Panc1 (cell line): ENCODE measurements at regions not wholly inside any gene's neighbourhood (a gene's known extent, or its start where the extent isn't known, plus 50 kb on each side); places are given as distances from the start of the nearest gene placed in this dataset.

ENCODE experiments used
- ATAC-seq: fragments of 200-7000 bp; cut with Tn5 transposase; 2 replicates; pipeline ENCODE4 v1.9.1; 2020; ENCODE audit warnings: mild to moderate bottlenecking, moderate library complexity
- BruUV-seq: library from RNA; stranded (reverse); fragments of 400-500 nt; replicated peaks from 2 replicates; lab custom pipeline; 2021; lab: Mats Ljungman, UMichigan
- CTCF ChIA-PET: fragments of 300-600 bp; sonication (Branson Sonifier 250); formaldehyde crosslinking; loops from one replicate; lab custom pipeline; 2022; ENCODE audit warnings: antibody characterized with exemption; lab: Charles Lee
- POLR2A ChIA-PET: fragments of 300-600 bp; sonication (Branson Sonifier 250); formaldehyde crosslinking; loops from one replicate; lab custom pipeline; 2022; ENCODE audit warnings: antibody characterized with exemption; lab: Charles Lee
- DNase-seq: peaks from one replicate; pipeline ENCODE4 v3.0.0-alpha.2; 2010; ENCODE audit warnings: low read depth, low spot score
- H3K27ac ChIP-seq: 2 replicates; pipeline ENCODE4 v1.5.1; 2011; ENCODE audit warnings: mild to moderate bottlenecking, low read length, inconsistent platforms
- H3K27me3 ChIP-seq: fragments of 200-500 bp; sonication (Bioruptor generic); 2 replicates; pipeline ENCODE4 v1.6.0; 2014; ENCODE audit warnings: low read length, inconsistent platforms; ENCODE audit not compliant: control insufficient read depth, insufficient read depth
- H3K36me3 ChIP-seq: fragments of 200-500 bp; sonication (Bioruptor generic); 2 replicates; pipeline ENCODE4 v1.5.1; 2014; ENCODE audit warnings: inconsistent platforms, mild to moderate bottlenecking, low read length, moderate library complexity; ENCODE audit not compliant: control insufficient read depth, insufficient read depth
- H3K4me1 ChIP-seq: 2 replicates; pipeline ENCODE4 v1.5.1; 2011; ENCODE audit warnings: inconsistent platforms, mild to moderate bottlenecking, low read length, moderate library complexity; ENCODE audit not compliant: control insufficient read depth, insufficient read depth
- H3K4me3 ChIP-seq, 2 experiments: 2 replicates each; pipeline ENCODE4 v1.5.1; 2011 to 2012; ENCODE audit warnings: low read depth in 2 of 2, low read length in 2 of 2, mild to moderate bottlenecking in 2 of 2, inconsistent platforms in 1 of 2, moderate library complexity in 1 of 2
- H3K9me3 ChIP-seq: fragments of 200-500 bp; sonication (Bioruptor generic); 2 replicates; pipeline ENCODE4 v1.5.1; 2014; ENCODE audit warnings: low read depth, mild to moderate bottlenecking, inconsistent platforms, low read length, moderate library complexity; ENCODE audit not compliant: control insufficient read depth, insufficient read depth
- POLR2AphosphoS5 ChIP-seq: IDR thresholded peaks from 2 replicates; pipeline ENCODE4 v1.6.1; 2012; ENCODE audit warnings: mild to moderate bottlenecking, low read depth, low read length, moderate library complexity
- SIN3A ChIP-seq: IDR thresholded peaks from 2 replicates; pipeline ENCODE4 v1.6.1; 2012; ENCODE audit warnings: low read depth, mild to moderate bottlenecking, low read length, moderate library complexity, borderline replicate concordance; ENCODE audit not compliant: insufficient read depth
- TCF7L2 ChIP-seq: IDR thresholded peaks from 2 replicates; pipeline ENCODE4 v1.6.1; 2011; ENCODE audit warnings: mild to moderate bottlenecking, low read depth, low read length, inconsistent platforms
- in situ Hi-C: cut with HindIII; loops from 2 replicates; pipeline ENCODE4 v1.10.0; 2016; ENCODE audit warnings: low sequenced_read_pairs, low pct_unique_long_range_greater_than_20kb
- intact Hi-C: fragments of 100-400 bp; cut with micrococcal nuclease; formaldehyde crosslinking; loops from one replicate; pipeline ENCODE4 v1.10.0; 2022; ENCODE audit not compliant: unreplicated experiment
- TF ChIP-seq, protein P1 (sequence below), 2 experiments: IDR thresholded peaks; 2 replicates each; pipeline ENCODE4 v1.6.1; 2011 to 2012; ENCODE audit warnings: low read depth in 2 of 2, control low read depth in 1 of 2, low read length in 1 of 2, mild to moderate bottlenecking in 1 of 2, moderate library complexity in 1 of 2; ENCODE audit not compliant: insufficient read depth in 1 of 2
- TF ChIP-seq, protein P2 (sequence below): fragments of 450-650 bp; IDR thresholded peaks from 2 replicates; pipeline ENCODE4 v1.5.1; 2017; ENCODE audit warnings: mild to moderate bottlenecking

DNA sequence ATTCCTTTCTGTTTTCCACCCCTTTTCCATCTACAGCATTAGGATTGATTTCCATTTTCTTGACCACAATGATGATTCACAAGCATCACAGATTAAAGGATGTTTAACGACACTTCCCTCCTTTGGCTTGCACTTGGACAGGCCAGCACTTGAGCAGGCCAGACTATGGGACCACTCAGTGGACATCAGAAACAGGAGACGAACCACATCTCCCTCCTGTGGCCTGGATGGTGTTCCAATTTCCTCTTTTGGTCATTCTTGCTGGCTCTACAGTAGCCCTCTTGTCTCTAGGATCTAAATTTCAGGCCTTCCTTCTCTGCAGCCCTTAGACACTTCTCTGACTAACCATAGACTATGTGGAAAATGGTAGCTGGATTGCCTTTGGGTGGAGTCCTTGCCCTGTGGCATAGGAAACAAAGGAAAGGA is 78.8 kb upstream of the BOC start:
- intact Hi-C loops: loop anchor here (10.0 kb wide), 2 partner anchors 78 to 492 kb away; no protein-coding TSS in a partner anchor
- Histone ChIP-seq H3K27me3 (no peaks in the 10 kb centered on the region), H3K27ac (no peak overlapping the region), H3K4me3 (no peak overlapping the region), H3K9me3 (no peaks in the 10 kb centered on the region), H3K4me1 (no peaks in the 10 kb centered on the region), H3K36me3 (no peaks in the 10 kb centered on the region)
- DNase-seq: no peak
- CTCF ChIA-PET: interaction anchor here (0.6 kb wide), 1 partner anchor 1235 kb away, joined by 3 read pairs; no protein-coding TSS in a partner anchor
- BruUV-seq: no TSS peak
- no peak for ATAC-seq
- in situ Hi-C loops: no loop called here
- no peak for TF ChIP-seq SIN3A
- TF ChIP-seq TCF7L2: no peak
- TF ChIP-seq POLR2AphosphoS5: no peak
- TF ChIP-seq, protein P1, sequence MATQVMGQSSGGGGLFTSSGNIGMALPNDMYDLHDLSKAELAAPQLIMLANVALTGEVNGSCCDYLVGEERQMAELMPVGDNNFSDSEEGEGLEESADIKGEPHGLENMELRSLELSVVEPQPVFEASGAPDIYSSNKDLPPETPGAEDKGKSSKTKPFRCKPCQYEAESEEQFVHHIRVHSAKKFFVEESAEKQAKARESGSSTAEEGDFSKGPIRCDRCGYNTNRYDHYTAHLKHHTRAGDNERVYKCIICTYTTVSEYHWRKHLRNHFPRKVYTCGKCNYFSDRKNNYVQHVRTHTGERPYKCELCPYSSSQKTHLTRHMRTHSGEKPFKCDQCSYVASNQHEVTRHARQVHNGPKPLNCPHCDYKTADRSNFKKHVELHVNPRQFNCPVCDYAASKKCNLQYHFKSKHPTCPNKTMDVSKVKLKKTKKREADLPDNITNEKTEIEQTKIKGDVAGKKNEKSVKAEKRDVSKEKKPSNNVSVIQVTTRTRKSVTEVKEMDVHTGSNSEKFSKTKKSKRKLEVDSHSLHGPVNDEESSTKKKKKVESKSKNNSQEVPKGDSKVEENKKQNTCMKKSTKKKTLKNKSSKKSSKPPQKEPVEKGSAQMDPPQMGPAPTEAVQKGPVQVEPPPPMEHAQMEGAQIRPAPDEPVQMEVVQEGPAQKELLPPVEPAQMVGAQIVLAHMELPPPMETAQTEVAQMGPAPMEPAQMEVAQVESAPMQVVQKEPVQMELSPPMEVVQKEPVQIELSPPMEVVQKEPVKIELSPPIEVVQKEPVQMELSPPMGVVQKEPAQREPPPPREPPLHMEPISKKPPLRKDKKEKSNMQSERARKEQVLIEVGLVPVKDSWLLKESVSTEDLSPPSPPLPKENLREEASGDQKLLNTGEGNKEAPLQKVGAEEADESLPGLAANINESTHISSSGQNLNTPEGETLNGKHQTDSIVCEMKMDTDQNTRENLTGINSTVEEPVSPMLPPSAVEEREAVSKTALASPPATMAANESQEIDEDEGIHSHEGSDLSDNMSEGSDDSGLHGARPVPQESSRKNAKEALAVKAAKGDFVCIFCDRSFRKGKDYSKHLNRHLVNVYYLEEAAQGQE (IDR thresholded peaks at IDR 0.05; ENCODE audit: insufficient read depth in 1 of 2, low read depth in 2 of 2, low read length in 1 of 2): no peak
- TF ChIP-seq, protein P2, sequence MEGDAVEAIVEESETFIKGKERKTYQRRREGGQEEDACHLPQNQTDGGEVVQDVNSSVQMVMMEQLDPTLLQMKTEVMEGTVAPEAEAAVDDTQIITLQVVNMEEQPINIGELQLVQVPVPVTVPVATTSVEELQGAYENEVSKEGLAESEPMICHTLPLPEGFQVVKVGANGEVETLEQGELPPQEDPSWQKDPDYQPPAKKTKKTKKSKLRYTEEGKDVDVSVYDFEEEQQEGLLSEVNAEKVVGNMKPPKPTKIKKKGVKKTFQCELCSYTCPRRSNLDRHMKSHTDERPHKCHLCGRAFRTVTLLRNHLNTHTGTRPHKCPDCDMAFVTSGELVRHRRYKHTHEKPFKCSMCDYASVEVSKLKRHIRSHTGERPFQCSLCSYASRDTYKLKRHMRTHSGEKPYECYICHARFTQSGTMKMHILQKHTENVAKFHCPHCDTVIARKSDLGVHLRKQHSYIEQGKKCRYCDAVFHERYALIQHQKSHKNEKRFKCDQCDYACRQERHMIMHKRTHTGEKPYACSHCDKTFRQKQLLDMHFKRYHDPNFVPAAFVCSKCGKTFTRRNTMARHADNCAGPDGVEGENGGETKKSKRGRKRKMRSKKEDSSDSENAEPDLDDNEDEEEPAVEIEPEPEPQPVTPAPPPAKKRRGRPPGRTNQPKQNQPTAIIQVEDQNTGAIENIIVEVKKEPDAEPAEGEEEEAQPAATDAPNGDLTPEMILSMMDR: no peak
- POLR2A ChIA-PET: no interaction called here

DNA sequence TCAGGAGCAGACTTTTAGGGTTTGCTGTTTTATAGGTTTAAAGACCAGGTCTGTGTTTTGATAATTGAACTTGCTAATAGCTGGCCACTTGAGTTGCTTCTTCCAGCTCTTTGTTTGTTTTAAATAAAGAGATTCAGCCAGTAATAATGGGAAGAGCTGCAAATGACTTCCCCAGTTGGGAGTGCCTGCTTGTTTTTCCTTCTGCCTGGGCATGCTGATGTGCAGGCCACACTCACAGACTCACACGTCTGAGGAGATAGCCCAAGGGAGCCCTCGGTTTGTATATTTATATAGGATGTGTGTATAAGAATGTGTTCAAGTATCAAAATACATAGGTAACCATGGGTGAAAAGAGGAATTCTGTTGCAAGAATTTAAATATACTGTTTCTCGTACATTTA is 78.2 kb upstream of the BOC start:
- POLR2A ChIA-PET: no interaction called here
- Histone ChIP-seq H3K4me1 (no peaks in the 10 kb centered on the region), H3K4me3 (no peak overlapping the region), H3K27ac (no peak overlapping the region), H3K9me3 (no peaks in the 10 kb centered on the region), H3K27me3 (no peaks in the 10 kb centered on the region), H3K36me3 (no peaks in the 10 kb centered on the region)
- CTCF ChIA-PET: no interaction called here
- TF ChIP-seq, protein P1 (IDR thresholded peaks at IDR 0.05; ENCODE audit: insufficient read depth in 1 of 2, low read depth in 2 of 2, low read length in 1 of 2): no peak
- no peak for TF ChIP-seq POLR2AphosphoS5
- TF ChIP-seq SIN3A: no peak
- ATAC-seq (no peak), DNase-seq (no peak)
- intact Hi-C loops (loop anchor here (10.0 kb wide), 2 partner anchors 78 to 492 kb away; no protein-coding TSS in a partner anchor), in situ Hi-C loops (no loop called here)
- BruUV-seq: no TSS peak
